ENCODE measurements at regions not wholly inside any gene's neighbourhood (a gene's known extent, or its start where the extent isn't known, plus 50 kb on each side); places are given as distances from the start of the nearest gene placed in this dataset.

GRCh38 chrX:96405842-96406241 is 278.8 kb upstream of the DIAPH2 start:
- no peak for TF ChIP-seq CTCF (IDR thresholded peaks at IDR 0.05)
- Histone ChIP-seq H3K9me3 (no peaks in the 10 kb centered on the region), H3K4me1 (no peaks in the 10 kb centered on the region), H3K27me3 (peaks cover 0 to 5% (median 0%) of the 10 kb centered on the region in 4 donors), H3K4me3 (no peak overlapping the region), H3K36me3 (no peaks in the 10 kb centered on the region), H3K27ac (no peak overlapping the region)
- DNase-seq (no peak), FAIRE-seq (no peak), ATAC-seq (no peak)
- intact Hi-C loops (cut with DNase I) = no loop called here
- WGBS, 2 donors = 83 to 100% methylated on average over 1 of the region's 1 CpG

GRCh38 chrX:96407072-96407471 is 277.6 kb upstream of the DIAPH2 start:
- DNase-seq (peak in 1 of 6 donors; percentile 20), FAIRE-seq (peak; percentile 9), ATAC-seq (peak; percentile 60 to 77 (median 68))
- no peak for TF ChIP-seq CTCF (IDR thresholded peaks at IDR 0.05)
- Histone ChIP-seq H3K27ac (no peak overlapping the region), H3K36me3 (no peaks in the 10 kb centered on the region), H3K4me3 (no peak overlapping the region), H3K4me1 (no peaks in the 10 kb centered on the region), H3K27me3 (no peaks in the 10 kb centered on the region), H3K9me3 (no peaks in the 10 kb centered on the region)
- WGBS, 2 donors = 10 to 30% methylated on average over 3 of the region's 3 CpGs
- intact Hi-C loops (cut with DNase I) = no loop called here

GRCh38 chrX:96407501-96407900 is 277.1 kb upstream of the DIAPH2 start:
- H3K27me3 ChIP-seq = no peaks in the 10 kb centered on the region
- WGBS, 2 donors = 57 to 70% methylated on average over 2 of the region's 2 CpGs
- TF ChIP-seq CTCF (IDR thresholded peaks at IDR 0.05) = no peak
- FAIRE-seq = peak; percentile 90
- H3K36me3 ChIP-seq = no peaks in the 10 kb centered on the region
- DNase-seq = peak in 2 of 6 donors; percentile 2 to 16
- intact Hi-C loops (cut with DNase I) = no loop called here
- H3K4me1 ChIP-seq = no peaks in the 10 kb centered on the region
- no peak overlapping the region for H3K4me3 ChIP-seq
- ATAC-seq = peak; percentile 90 to 93 (median 92)
- no peaks in the 10 kb centered on the region for H3K9me3 ChIP-seq
- no peak overlapping the region for H3K27ac ChIP-seq

- Histone ChIP-seq H3K4me1 (no peaks in the 10 kb centered on the region), H3K27me3 (no peaks in the 10 kb centered on the region), H3K4me3 (no peak overlapping the region), H3K9me3 (no peaks in the 10 kb centered on the region), H3K36me3 (no peaks in the 10 kb centered on the region), H3K27ac (no peak overlapping the region)
- TF ChIP-seq CTCF (IDR thresholded peaks at IDR 0.05) = no peak
- WGBS, 2 donors = 51 to 71% methylated on average over 2 of the region's 2 CpGs
- FAIRE-seq (no peak), DNase-seq (no peak), ATAC-seq (no peak)
- intact Hi-C loops (cut with DNase I) = no loop called here
These were observed 276.7 kb upstream of the DIAPH2 start for GRCh38 chrX:96407981-96408380.

- H3K9me3 ChIP-seq = no peaks in the 10 kb centered on the region
- ATAC-seq = no peak
- peaks cover 0 to 9% (median 0%) of the 10 kb centered on the region in 4 donors for H3K27me3 ChIP-seq
- WGBS, 2 donors = 48 to 52% methylated on average over 2 of the region's 2 CpGs
- no peak for TF ChIP-seq CTCF (IDR thresholded peaks at IDR 0.05)
- DNase-seq = no peak
- intact Hi-C loops (cut with DNase I) = no loop called here
- H3K4me3 ChIP-seq = no peak overlapping the region
- FAIRE-seq = no peak
- no peaks in the 10 kb centered on the region for H3K36me3 ChIP-seq
- no peaks in the 10 kb centered on the region for H3K4me1 ChIP-seq
- no peak overlapping the region for H3K27ac ChIP-seq
These were observed 273.7 kb upstream of the DIAPH2 start for GRCh38 chrX:96410927-96411326.

Measured in pancreas (tissue), 10 donors.